ENCODE measurements at regions not wholly inside any gene's neighbourhood (a gene's known extent, or its start where the extent isn't known, plus 50 kb on each side); places are given as distances from the start of the nearest gene placed in this dataset.

GRCh38 chr16:85173981-85174751 is 61.9 kb upstream of the CIBAR2 start:
- in situ Hi-C loops (cut with HindIII; ENCODE audit: low sequenced_read_pairs), result no loop called here

- in situ Hi-C loops (cut with HindIII; ENCODE audit: low sequenced_read_pairs), result loop anchor here (5.0 kb wide), 3 partner anchors 57 to 87 kb away; no protein-coding TSS in a partner anchor
Measured at GRCh38 chr16:85174871-85175723, 62.8 kb upstream of the CIBAR2 start.

GRCh38 chr16:85175724-85176233 is 63.5 kb upstream of the CIBAR2 start:
- in situ Hi-C loops (cut with HindIII; ENCODE audit: low sequenced_read_pairs), result loop anchor here (5.0 kb wide), 3 partner anchors 57 to 87 kb away; no protein-coding TSS in a partner anchor

- in situ Hi-C loops (cut with HindIII; ENCODE audit: low sequenced_read_pairs), result loop anchor here (5.0 kb wide), 3 partner anchors 56 to 86 kb away; no protein-coding TSS in a partner anchor
Measured at GRCh38 chr16:85176541-85177447, 64.5 kb upstream of the CIBAR2 start.

GRCh38 chr16:85177448-85177846 is 65.2 kb upstream of the CIBAR2 start:
- in situ Hi-C loops (cut with HindIII; ENCODE audit: low sequenced_read_pairs), result loop anchor here (5.0 kb wide), 3 partner anchors 55 to 85 kb away; no protein-coding TSS in a partner anchor

- in situ Hi-C loops (cut with HindIII; ENCODE audit: low sequenced_read_pairs), result loop anchor here (5.0 kb wide), 3 partner anchors 54 to 84 kb away; no protein-coding TSS in a partner anchor
Measured at GRCh38 chr16:85178006-85178591, 65.8 kb upstream of the CIBAR2 start.

- in situ Hi-C loops (cut with HindIII; ENCODE audit: low sequenced_read_pairs), result loop anchor here (5.0 kb wide), 3 partner anchors 54 to 84 kb away; no protein-coding TSS in a partner anchor
Measured at GRCh38 chr16:85178596-85178995, 66.3 kb upstream of the CIBAR2 start.

- in situ Hi-C loops (cut with HindIII; ENCODE audit: low sequenced_read_pairs), result loop anchor here (5.0 kb wide), 3 partner anchors 53 to 83 kb away; no protein-coding TSS in a partner anchor
Measured at GRCh38 chr16:85179344-85180046, 67.2 kb upstream of the CIBAR2 start.

- in situ Hi-C loops (cut with HindIII; ENCODE audit: low sequenced_read_pairs), result no loop called here
Measured at GRCh38 chr16:85180047-85180826, 68.0 kb upstream of the CIBAR2 start.

GRCh38 chr16:85180827-85181738 is 68.8 kb upstream of the CIBAR2 start:
- in situ Hi-C loops (cut with HindIII; ENCODE audit: low sequenced_read_pairs), result no loop called here

- in situ Hi-C loops (cut with HindIII; ENCODE audit: low sequenced_read_pairs), result no loop called here
Measured at GRCh38 chr16:85181739-85182129, 69.5 kb upstream of the CIBAR2 start.

GRCh38 chr16:85182286-85182685 is 70.0 kb upstream of the CIBAR2 start:
- in situ Hi-C loops (cut with HindIII; ENCODE audit: low sequenced_read_pairs), result no loop called here

- in situ Hi-C loops (cut with HindIII; ENCODE audit: low sequenced_read_pairs), result no loop called here
Measured at GRCh38 chr16:85182774-85183173, 70.5 kb upstream of the CIBAR2 start.

- in situ Hi-C loops (cut with HindIII; ENCODE audit: low sequenced_read_pairs), result no loop called here
Measured at GRCh38 chr16:85183564-85183963, 71.3 kb upstream of the CIBAR2 start.

- in situ Hi-C loops (cut with HindIII; ENCODE audit: low sequenced_read_pairs), result no loop called here
Measured at GRCh38 chr16:85184404-85184803, 72.1 kb upstream of the CIBAR2 start.

- in situ Hi-C loops (cut with HindIII; ENCODE audit: low sequenced_read_pairs), result no loop called here
Measured at GRCh38 chr16:85185303-85186100, 73.2 kb upstream of the CIBAR2 start.

GRCh38 chr16:85187002-85187401 is 74.7 kb upstream of the CIBAR2 start:
- in situ Hi-C loops (cut with HindIII; ENCODE audit: low sequenced_read_pairs), result no loop called here

Data from endothelial cell of hepatic sinusoid (primary cell).